ENCODE measurements at regions not wholly inside any gene's neighbourhood (a gene's known extent, or its start where the extent isn't known, plus 50 kb on each side); places are given as distances from the start of the nearest gene placed in this dataset.

DNA sequence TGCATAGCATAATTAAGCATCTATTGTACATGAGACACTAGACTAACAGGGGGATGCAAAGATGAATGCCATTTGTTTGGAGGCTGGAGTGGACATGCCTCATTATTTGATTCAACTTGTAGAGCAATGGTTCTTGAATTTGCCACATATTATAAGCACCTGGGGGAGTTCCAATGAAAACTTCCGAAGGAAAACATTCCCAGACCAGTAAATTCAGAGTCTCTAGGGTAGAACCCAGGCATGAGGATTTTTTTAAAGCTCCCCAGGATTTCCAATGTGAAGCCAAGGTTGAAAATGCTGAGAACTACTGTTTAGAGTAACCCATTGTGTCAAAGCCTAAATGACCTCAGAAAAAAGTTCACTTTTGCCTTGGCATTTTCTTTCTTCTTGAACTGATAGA, 93.9 kb upstream of the ITGA1 start:
- TF ChIP-seq GATA3 (IDR thresholded peaks at IDR 0.05; ENCODE audit: low read depth, low read length), result no peak
- TF ChIP-seq GATA2 (IDR thresholded peaks at IDR 0.05; ENCODE audit: low read depth, low read length), result no peak

Data from SH-SY5Y (cell line).